NCI-H345 treated with DMSO at 0.1 percent for 48 hours (cell line): ENCODE measurements at regions not wholly inside any gene's neighbourhood (a gene's known extent, or its start where the extent isn't known, plus 50 kb on each side); places are given as distances from the start of the nearest gene placed in this dataset.

Experiments
- DNase-seq: peaks from one replicate; lab custom pipeline; 2025; ENCODE audit not compliant: unreplicated experiment; lab: John Stamatoyannopoulos, UW

DNA sequence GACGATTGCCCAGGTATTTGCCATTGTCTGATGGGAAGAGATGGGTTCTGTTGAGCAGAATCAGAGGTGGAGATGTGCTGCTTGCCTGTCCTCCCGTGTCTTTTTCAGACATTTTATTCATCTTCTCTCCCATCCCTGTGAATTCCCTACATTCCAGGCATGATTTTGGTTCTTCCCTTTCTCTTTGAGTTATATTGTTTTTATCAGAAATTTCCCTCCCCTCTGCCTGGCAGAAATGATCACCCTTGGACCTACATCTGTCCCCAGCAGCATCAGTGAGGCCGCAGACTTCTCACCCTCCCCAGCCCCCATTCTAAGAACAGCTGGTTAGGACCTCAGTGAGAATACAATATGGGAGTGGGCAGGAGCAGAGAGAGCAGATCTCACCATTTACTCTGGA, 640.2 kb downstream of the CCDC171 start:
- DNase-seq = no peak

- no peak for DNase-seq
Measured at GRCh38 chr9:16196206-16196605, 643.4 kb downstream of the CCDC171 start.

- no peak for DNase-seq
Measured at GRCh38 chr9:16197578-16198370, 644.9 kb downstream of the CCDC171 start.

DNA sequence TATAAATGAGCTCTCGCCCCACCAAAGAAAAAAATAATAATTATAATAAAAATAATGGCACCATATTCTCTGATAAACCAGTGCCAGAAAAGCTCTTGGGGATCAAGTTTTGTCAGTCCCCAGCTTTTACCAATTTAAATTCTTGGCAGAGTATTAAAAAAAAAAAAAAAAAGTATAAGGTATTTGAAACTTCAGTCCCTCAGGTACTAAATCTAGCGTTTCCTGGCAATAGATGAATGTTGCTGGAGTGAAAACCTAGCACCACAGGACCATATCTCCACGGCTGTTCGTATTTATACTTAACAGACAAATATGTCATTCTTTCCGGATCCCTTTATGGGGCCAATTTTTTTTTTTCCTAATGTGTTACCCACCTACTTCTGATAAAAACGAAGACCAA, 646.2 kb downstream of the CCDC171 start:
- DNase-seq = no peak

GRCh38 chr9:16202221-16202620, 649.4 kb downstream of the CCDC171 start:
- no peak for DNase-seq

DNA sequence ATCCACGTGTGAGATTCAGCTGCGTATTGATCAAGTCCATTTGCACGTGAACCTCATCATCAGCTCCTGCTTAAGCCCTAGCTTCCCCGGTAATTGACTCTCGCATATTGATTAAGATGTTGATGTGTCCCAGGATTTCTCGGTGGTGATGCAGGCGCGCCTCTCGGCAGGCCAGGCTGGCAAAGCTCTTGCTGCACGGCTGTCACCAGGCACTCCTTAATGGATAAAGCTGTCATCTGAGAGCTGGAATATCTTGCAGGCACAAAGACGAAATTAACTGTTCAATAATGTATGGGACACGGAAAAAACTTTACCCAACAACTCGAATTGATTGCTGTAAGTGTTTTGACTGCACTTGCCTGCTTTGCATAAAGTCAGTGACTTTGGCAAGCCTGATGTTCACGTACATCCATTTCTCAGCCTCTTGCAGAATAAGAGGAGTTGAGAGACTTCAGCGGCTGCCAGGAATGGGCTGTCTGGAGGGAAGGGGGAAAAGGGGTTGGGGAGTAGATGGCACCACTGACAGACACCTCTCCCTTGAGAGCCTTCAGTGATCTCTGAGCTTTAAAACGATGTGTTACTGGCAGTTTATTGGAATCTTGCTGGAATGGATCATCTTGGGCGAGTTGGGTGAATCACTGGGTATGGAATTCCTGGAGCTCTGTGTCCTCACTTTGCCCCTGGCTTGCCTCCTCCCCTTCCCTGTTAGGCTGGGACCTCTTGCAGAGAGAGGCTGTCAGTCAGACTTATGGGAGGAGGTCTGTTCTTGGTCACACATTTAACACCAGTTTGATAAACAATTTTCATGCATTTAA, 650.3 kb downstream of the CCDC171 start:
- DNase-seq = no peak

- DNase-seq = no peak
Measured at GRCh38 chr9:16203729-16204573, 651.1 kb downstream of the CCDC171 start.

- DNase-seq = no peak
Measured at GRCh38 chr9:16205455-16205854, 652.6 kb downstream of the CCDC171 start.

DNA sequence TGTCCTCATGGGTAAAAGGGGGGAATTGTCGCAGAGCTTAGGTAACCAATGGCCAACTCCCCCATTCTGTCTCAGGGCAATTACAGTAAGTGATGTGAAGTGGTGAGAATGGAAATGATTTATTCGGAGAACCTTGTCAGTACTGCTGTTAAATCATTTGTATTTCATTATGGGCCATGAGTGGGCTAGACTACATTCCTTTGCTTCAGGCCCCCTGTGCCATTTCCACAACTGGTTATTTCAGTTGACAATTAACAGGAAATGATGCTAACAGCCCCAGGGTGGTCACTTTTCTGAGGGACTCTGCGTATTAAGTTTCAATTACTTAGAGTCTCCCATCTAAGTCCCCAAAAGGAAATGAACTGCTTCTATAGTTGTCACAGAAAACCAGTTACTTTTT, 653.7 kb downstream of the CCDC171 start:
- DNase-seq = no peak

DNA sequence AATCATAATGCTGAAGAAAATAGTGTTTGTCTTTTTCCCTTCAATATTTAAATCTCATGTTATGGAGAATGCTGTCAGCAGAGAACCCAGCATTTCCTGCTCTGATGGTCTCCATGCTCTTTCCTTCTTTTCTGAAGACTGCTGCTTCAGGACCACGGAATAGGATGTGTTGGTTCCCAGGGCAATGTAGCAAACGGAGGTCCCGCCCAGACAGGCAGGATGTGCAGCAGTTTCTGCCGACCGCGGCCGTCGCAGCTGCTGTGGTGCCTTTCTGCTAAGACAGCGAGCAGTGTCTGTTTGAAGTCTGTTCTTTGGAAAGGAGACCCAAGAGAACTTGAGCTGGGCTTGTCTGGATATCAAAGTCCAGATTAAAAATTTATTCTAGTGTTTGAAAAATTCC, 654.3 kb downstream of the CCDC171 start:
- no peak for DNase-seq

DNA sequence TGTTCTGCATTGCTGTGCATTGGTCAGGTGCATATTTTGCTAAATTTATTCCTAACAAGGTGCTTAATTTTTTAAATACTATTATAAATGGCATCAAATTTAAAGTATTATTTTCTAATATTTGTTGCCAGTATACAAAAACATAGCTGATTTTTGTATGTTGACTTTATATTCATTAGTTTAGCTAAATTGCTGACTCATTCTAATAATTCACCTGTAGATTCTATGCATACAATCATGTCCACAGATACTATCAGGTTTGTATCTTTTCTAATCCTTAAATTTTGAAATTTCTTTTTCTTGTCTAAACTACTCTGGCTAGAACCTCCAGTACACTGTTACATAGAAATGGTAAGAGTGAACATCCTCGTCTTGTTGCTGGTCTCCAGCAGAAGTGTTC, 657.6 kb downstream of the CCDC171 start:
- DNase-seq = no peak

DNA sequence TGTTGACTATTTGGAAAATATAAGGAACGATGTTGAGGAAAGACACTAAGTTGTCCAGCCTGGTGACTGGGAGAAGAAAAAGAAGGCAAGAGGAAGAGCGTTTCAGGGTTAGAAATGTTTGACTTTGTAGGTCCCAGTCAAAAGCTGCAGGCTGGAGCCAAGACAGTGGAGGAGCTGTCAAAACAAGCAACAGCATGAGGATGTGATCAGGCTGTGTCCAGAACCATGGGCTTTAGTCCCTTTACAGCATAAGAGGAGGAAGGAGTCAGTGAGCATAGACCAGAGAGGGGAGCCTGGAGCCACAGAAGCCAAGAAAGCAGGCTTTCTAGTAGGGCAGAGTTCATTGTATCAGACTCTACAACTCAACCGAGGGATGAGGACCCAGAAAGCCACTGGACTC, 658.5 kb downstream of the BNC2 start:
- DNase-seq = no peak

DNA sequence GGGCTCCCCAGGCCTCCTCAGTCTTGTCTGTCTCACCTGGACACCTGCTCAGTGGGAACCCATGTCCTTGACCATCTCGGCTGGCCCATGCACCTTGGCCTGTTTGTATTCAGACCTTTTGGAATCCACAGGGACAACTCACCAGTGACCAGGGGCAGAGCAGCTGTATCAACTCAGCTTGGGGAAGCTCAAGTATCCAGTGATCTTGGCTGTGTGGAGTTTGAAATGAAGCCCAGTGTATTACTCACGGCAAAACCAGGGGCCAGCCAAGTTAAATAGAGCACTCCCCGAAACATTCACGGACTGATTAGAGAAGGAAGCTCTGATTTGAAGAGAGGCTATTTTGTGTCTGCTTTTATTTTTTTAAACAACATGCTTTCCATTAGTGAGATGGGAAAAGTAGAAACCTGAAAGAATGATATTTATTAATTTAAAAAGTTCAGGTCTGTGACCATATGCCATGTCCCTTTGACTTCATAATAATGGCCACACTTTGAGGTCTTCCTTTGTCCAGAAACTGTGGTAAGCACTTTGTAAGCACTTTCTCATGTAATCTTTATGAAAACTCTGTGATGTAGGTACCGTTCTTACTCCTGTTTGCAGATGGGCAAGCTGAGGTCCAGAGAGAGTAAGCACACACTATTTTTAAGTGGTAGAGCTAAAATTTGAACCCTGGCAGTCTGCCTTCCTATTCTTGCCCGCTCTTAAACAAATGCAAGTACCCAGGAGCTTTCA, 656.5 kb downstream of the BNC2 start:
- no peak for DNase-seq

DNA sequence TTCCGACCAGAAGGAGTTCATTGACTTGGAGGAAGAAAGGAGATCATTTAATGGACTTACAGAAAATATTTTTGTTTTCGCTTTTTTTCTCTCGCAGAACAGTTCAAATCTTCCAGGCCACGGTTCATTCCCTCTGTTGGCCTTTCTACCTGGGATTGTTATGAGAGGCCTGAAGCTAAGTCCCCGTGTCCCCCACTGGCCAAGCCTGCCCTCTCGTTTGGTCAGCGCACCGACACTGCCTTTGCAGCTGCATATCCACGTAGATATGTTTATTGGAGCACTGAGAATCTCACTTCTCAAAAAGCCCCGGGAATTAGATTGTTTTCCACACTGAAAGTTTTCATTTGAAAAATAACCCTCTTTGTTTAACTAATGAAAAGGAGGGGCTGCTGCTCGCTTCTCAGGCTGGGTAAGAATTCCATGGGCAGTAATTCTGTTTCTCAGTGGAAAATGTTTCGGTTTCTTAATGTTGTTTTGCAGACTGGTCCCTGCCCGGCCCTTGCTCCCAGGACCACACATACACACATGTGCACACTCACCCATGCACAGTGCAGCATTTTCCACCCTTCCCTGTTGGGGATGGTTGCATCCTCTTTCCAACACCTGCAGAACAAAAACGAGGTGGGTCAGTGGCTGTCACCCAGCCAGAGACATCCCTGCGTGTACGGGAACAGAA, 655.7 kb downstream of the BNC2 start:
- DNase-seq = no peak

DNA sequence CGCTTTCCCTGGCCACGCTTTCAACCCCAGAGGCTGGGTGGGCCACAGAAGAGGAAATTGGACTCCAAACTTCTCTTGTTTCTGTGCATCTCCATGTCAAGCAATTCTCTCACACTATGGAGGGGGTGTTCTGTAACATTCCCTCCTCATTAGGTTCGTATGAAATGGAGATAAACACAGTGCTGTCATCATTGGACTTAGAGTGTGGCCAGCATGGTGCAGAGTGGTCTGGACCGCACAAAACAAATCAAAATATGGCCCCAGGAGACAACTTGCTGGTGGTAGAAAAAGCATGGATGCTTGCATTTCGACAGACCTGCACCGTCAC, 655.2 kb downstream of the BNC2 start:
- no peak for DNase-seq

GRCh38 chr9:16217943-16218701, 652.3 kb downstream of the BNC2 start:
- DNase-seq = no peak

DNA sequence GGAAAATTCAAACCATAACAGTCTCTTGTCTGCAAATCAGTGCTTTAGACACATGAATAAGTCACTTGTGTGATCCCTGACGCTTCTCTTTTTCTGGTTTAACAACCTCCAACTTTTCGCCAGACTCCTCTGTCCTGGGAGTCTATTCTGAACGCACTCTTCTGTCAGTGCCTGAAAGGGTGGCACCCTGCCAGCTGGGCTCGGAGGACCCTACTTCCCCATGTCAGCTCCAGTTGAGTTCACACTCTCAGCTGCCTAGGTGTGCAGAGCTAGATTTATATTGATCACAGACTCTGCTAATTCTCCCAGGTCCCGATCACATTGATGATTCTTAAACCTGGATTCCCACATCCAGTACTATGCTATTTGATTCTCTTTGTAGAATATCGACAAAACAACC, 649.1 kb downstream of the BNC2 start:
- DNase-seq = no peak

DNA sequence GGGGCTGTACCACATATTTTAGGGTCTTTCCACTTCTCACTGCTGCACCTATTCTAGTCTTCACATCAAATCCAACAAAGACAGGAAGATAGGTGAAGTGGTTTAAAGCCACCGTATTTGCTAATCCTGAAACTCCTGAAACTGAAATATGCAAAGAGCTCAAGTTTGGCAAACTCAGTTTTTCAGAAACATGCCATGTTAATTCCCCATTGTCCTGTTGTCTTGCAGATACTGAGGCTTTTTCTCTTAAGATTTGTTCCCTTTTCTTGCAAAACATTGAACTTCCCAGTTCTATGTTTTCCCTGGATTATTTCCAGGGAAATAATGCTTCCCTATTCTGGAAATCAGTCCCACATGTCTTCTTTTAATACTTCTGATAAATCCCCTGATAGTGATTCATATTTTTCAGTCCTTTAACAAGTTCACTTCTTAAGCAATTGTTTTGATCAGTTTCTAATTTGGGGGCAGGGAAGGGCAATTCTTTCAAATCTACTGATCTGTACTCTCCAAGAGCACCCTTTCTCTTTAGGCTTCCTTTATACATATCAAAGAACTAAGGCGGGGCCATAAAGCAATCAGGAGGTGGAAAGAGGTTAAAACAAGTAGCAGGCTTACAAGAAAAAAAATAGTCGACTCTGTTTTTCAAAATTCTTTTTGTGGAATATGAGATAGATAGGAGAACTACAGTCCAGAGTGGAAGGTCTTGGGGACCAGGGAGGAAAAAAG, 648.5 kb downstream of the BNC2 start:
- DNase-seq = no peak
